ENCODE measurements at regions not wholly inside any gene's neighbourhood (a gene's known extent, or its start where the extent isn't known, plus 50 kb on each side); places are given as distances from the start of the nearest gene placed in this dataset.

DNA sequence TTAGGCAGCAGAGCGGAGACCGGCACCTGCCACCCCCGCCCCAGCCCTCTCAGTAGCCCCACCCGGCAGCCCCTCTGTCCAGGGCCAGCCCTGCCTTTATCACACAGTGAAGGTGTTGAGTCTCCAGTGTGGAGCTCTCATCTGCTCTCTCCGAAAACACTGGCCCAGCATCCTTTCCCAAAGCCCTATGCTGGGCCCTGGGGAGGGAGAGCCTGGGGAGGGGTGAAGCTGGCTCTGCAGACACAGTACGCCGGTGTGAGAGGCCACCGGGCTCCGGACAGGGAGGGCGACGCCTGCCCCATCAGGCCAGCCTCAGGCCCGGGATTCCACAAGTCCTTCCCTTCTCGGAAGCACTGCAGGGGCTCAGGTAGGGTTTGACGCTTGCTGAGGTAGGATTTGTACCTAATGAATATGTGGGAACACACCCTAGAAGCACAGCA, 186.9 kb downstream of the ERMARD start:
- H3K4me1 ChIP-seq (ENCODE audit: insufficient read depth, low read length) = no peaks in the 10 kb centered on the region
- no peak overlapping the region for H3K4me3 Mint-ChIP-seq
- CTCF ChIA-PET = interaction anchor here (0.6 kb wide), 1 partner anchor 106 kb away, joined by 3 read pairs; no protein-coding TSS in a partner anchor
- H3K36me3 ChIP-seq (ENCODE audit: insufficient read depth, low read length) = no peaks in the 10 kb centered on the region
- POLR2A ChIA-PET = no interaction called here
- peaks cover 6 to 34% of the 10 kb centered on the region in 2 donors for H3K27me3 Mint-ChIP-seq
- H3K9me3 Mint-ChIP-seq = peaks cover 0 to 2% (median 0%) of the 10 kb centered on the region in 5 donors
- H3K27ac Mint-ChIP-seq = no peak overlapping the region
- H3K4me1 Mint-ChIP-seq = no peaks in the 10 kb centered on the region
- DNase-seq = no peak
- H3K4me3 ChIP-seq (ENCODE audit: low read length) = no peak overlapping the region
- H3K27me3 ChIP-seq (ENCODE audit: insufficient read depth, low read length, poor library complexity, severe bottlenecking) = no peaks in the 10 kb centered on the region
- peaks cover 0 to under 1% (median 0%) of the 10 kb centered on the region in 3 donors for H3K36me3 Mint-ChIP-seq
- no peaks in the 10 kb centered on the region for H3K9me3 ChIP-seq (ENCODE audit: low read length)
- no peak overlapping the region for H3K27ac ChIP-seq (ENCODE audit: low read depth, low read length)

DNA sequence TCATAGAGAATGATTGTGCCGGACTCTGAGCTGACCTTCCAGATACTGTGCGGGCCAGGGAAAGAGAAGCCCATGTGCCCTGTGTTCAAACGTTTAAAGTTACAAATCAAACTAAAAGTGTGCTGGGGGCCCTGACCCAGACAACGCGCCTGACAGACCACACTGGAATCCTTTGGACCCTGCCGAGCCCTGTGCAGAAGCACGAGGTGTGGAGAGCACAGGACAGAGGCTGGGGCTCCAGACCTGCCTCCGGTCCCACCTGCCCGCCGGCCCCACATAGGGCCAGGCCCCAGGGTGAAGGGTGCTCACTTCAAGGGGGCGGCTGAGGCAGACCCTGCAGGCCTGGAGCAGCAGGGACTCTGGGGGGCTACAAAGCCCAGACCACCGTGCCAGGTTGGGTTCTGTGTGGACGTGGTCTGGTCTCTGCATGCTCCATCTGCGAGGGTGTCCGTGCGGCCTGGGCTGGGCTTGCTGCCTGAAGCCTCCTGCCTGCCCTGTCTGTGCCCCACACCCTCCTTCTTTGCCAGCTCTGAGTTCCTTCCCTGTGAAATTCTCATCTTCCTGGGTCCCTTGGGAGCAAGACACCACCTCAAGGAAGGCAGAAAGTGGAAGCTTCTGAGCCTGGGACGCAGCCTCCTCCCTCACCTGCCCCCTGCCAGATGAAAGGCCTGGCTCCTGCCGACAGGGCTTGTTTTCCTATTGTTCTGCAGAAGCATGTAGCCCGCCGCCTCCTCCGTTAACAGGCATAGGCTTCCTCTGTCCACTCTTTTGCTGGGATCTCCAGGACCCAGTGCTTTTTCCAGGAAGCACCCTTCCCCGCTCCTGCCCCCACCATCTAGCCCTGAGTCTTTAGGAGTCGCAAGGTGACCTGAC, 186.2 kb downstream of the ERMARD start:
- Histone ChIP-seq H3K9me3 (ENCODE audit: low read length) (no peaks in the 10 kb centered on the region), H3K4me3 (ENCODE audit: low read length) (no peak overlapping the region), H3K36me3 (ENCODE audit: insufficient read depth, low read length) (no peaks in the 10 kb centered on the region), H3K4me1 (ENCODE audit: insufficient read depth, low read length) (no peaks in the 10 kb centered on the region), H3K27me3 (ENCODE audit: insufficient read depth, low read length, poor library complexity, severe bottlenecking) (no peaks in the 10 kb centered on the region), H3K27ac (ENCODE audit: low read depth, low read length) (no peak overlapping the region)
- POLR2A ChIA-PET = no interaction called here
- CTCF ChIA-PET = no interaction called here
- H3K9me3 Mint-ChIP-seq = no peaks in the 10 kb centered on the region
- no peak overlapping the region for H3K27ac Mint-ChIP-seq
- peaks cover 6 to 34% of the 10 kb centered on the region in 2 donors for H3K27me3 Mint-ChIP-seq
- peak overlapping the region in 1 of 7 donors; percentile 18 for H3K4me3 Mint-ChIP-seq
- H3K4me1 Mint-ChIP-seq = no peaks in the 10 kb centered on the region
- H3K36me3 Mint-ChIP-seq = no peaks in the 10 kb centered on the region
- DNase-seq = no peak

DNA sequence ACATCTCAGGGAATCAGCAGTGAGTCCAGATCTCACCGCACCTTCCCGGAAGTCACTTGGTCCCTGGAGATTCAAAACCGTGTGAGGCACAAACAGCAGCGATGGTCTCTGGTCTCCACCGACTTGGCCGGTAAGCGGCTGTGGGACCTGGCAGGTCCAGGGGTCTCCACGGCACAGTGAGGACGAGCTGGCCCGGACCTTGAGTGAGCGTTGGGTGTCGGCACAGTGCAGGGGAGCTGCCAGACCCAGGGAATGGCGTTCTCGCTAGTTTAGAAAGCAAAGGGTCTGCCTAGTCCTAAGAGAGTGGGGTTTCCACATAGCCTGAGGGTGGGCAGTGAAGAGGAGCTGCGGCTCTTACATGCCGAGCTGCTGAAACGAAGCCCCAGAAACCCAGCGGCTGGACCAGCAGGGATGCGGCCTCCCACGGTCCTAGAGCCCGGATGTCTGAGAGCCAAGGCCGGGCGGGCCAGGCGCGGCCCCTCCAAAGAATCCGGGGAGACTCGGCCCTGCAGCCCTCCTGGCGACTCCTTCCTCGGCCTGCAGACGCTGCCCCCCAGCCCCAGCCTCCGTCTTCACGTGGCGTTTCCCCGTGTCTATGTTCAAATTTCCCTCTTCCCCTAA, 185.0 kb downstream of the ERMARD start:
- Mint-ChIP-seq H3K4me3 (no peak overlapping the region), H3K9me3 (no peaks in the 10 kb centered on the region), H3K4me1 (no peaks in the 10 kb centered on the region), H3K27ac (peak overlapping the region in 1 of 8 donors; percentile 79), H3K27me3 (peaks cover 7 to 34% of the 10 kb centered on the region in 2 donors), H3K36me3 (no peaks in the 10 kb centered on the region)
- DNase-seq = no peak
- no peak overlapping the region for H3K27ac ChIP-seq (ENCODE audit: low read depth, low read length)
- no peaks in the 10 kb centered on the region for H3K9me3 ChIP-seq (ENCODE audit: low read length)
- CTCF ChIA-PET = no interaction called here
- H3K27me3 ChIP-seq (ENCODE audit: insufficient read depth, low read length, poor library complexity, severe bottlenecking) = no peaks in the 10 kb centered on the region
- no peak overlapping the region for H3K4me3 ChIP-seq (ENCODE audit: low read length)
- POLR2A ChIA-PET = no interaction called here
- H3K4me1 ChIP-seq (ENCODE audit: insufficient read depth, low read length) = no peaks in the 10 kb centered on the region
- H3K36me3 ChIP-seq (ENCODE audit: insufficient read depth, low read length) = no peaks in the 10 kb centered on the region

DNA sequence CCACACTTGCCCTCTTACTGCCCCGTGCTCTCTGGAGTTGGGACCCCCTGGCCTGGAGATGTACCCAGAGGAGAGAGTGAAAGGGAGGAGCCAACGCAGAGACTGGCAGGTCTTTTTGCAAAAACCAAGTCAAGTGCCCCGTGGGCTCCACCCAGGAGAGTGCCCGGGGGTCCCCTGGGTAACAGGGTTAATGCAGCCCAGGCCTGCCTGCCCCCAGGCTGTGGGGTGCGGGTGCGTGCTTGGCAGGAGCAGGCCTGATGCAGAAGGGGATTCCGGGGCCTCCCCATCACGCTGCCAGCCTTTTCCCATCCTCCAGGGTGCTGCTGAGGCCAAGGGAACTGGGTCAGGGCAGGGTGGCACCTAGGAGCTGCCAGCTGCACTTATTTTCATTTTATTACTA, 184.4 kb downstream of the ERMARD start:
- H3K27ac ChIP-seq (ENCODE audit: low read depth, low read length) = no peak overlapping the region
- Mint-ChIP-seq H3K27me3 (peaks cover 8 to 30% of the 10 kb centered on the region in 2 donors), H3K27ac (no peak overlapping the region), H3K4me3 (no peak overlapping the region), H3K9me3 (no peaks in the 10 kb centered on the region), H3K36me3 (no peaks in the 10 kb centered on the region), H3K4me1 (no peaks in the 10 kb centered on the region)
- no peak overlapping the region for H3K4me3 ChIP-seq (ENCODE audit: low read length)
- H3K4me1 ChIP-seq (ENCODE audit: insufficient read depth, low read length) = no peaks in the 10 kb centered on the region
- ChIA-PET POLR2A (no interaction called here), CTCF (no interaction called here)
- H3K9me3 ChIP-seq (ENCODE audit: low read length) = no peaks in the 10 kb centered on the region
- no peaks in the 10 kb centered on the region for H3K27me3 ChIP-seq (ENCODE audit: insufficient read depth, low read length, poor library complexity, severe bottlenecking)
- DNase-seq = no peak
- H3K36me3 ChIP-seq (ENCODE audit: insufficient read depth, low read length) = no peaks in the 10 kb centered on the region

DNA sequence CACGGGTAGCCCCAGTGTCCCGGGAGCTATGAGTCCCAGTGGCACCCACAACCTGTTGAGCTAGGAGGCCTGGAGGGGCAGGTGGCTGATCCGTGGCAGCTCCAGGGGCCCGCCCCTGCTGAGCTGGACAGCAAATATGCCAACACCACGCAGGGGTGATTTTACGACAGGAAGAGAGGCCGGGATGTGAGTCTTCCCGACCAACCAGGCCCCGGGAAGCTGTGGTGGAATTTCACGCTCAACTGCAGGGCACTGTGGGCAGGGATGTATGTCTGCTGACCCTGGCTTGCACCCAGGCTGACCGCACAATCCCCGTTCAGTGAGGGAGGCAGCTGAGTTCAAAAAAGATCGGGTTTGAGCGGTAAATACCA, 183.9 kb downstream of the ERMARD start:
- no peak overlapping the region for H3K27ac Mint-ChIP-seq
- H3K4me1 Mint-ChIP-seq = no peaks in the 10 kb centered on the region
- CTCF ChIA-PET = no interaction called here

DNA sequence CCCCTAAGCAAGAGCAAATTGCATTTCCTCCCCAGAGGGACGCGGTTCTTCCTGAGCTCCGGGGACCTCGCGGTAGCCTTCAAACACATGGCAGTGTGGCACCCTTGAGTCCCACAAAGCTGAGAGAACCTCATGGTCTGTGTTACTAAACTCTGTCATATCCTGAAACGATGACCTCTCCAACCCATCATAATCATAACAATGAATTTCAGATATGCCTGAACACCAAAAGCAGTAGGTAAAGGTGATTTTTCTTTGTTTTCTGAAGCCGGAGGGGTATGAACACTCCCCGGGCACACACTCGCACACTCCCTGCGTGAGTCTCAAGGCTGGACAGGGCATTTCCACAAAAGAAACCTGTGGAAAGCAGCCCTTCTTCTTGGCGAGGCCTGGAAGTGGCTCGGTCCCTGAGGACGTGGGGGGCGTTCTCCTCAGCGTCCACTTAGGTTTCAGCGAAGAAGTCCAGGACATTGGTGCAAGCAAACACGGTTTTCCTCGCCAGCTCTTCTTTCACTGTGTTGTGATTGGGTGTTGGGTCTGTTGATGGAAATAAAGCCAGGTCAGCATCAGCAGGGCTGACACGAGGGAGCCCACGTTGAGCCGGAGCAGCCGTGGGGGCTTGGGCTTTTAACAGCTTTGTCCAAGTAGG, 183.4 kb downstream of the ERMARD start:
- Mint-ChIP-seq H3K4me3 (no peak overlapping the region), H3K4me1 (no peaks in the 10 kb centered on the region), H3K27me3 (peaks cover 8 to 30% of the 10 kb centered on the region in 2 donors), H3K27ac (no peak overlapping the region), H3K9me3 (no peaks in the 10 kb centered on the region), H3K36me3 (no peaks in the 10 kb centered on the region)
- no peak for DNase-seq
- H3K27me3 ChIP-seq (ENCODE audit: insufficient read depth, low read length, poor library complexity, severe bottlenecking) = no peaks in the 10 kb centered on the region
- H3K4me3 ChIP-seq (ENCODE audit: low read length) = no peak overlapping the region
- ChIA-PET CTCF (no interaction called here), POLR2A (no interaction called here)
- H3K9me3 ChIP-seq (ENCODE audit: low read length) = no peaks in the 10 kb centered on the region
- H3K27ac ChIP-seq (ENCODE audit: low read depth, low read length) = no peak overlapping the region
- no peaks in the 10 kb centered on the region for H3K36me3 ChIP-seq (ENCODE audit: insufficient read depth, low read length)
- H3K4me1 ChIP-seq (ENCODE audit: insufficient read depth, low read length) = no peaks in the 10 kb centered on the region

More for the DNA sequence above, 183.9 kb downstream of the ERMARD start:
- no peaks in the 10 kb centered on the region for H3K27me3 ChIP-seq (ENCODE audit: insufficient read depth, low read length, poor library complexity, severe bottlenecking)
- Mint-ChIP-seq H3K36me3 (no peaks in the 10 kb centered on the region), H3K9me3 (no peaks in the 10 kb centered on the region), H3K27me3 (peaks cover 8 to 30% of the 10 kb centered on the region in 2 donors), H3K4me3 (no peak overlapping the region)
- DNase-seq = no peak
- H3K27ac ChIP-seq (ENCODE audit: low read depth, low read length) = no peak overlapping the region
- POLR2A ChIA-PET = no interaction called here
- no peak overlapping the region for H3K4me3 ChIP-seq (ENCODE audit: low read length)
- H3K4me1 ChIP-seq (ENCODE audit: insufficient read depth, low read length) = no peaks in the 10 kb centered on the region
- H3K36me3 ChIP-seq (ENCODE audit: insufficient read depth, low read length) = no peaks in the 10 kb centered on the region
- no peaks in the 10 kb centered on the region for H3K9me3 ChIP-seq (ENCODE audit: low read length)

DNA sequence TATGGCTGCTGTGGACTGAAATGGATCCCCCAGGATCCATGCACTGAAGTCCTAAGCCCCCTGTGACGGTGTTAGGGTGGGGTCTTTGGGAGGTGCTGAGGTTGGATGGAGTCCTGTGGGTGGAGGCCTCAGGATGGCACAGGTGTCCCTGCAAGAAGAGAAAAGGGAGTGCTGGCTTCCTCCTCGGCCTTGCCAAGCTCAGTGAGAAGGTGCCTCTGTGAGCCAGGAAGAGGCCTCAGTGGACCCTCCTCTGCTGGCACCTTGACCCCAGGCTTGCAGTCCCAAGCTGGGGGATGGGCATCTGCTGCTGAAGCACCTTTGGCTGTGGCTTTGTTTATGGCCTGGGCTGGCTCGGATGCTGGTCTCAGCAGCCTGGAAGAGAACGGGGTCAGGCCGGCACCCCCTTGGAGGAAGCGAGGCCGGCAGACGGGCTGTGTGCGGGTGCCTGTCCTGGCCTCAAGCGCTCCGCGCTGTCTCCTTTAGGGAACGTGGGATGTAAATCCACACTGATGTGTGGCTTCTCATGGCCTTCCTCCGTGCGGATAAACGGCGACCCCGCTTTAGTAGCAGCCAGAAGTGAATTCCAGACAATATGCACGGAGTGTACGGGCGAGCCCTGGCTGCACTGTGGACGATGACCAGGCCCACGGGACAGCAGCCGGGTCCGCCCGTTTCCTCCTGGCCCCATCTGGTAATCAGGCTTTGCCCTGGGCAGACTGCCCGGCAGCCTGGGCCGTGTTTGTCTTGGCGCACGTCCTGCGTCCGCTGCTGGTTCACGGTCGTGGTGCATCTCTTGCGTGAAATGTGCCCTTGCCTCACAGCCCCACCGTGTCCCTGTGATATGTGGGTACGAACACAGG, 182.6 kb downstream of the ERMARD start:
- no peak overlapping the region for H3K4me3 ChIP-seq (ENCODE audit: low read length)
- H3K27ac ChIP-seq (ENCODE audit: low read depth, low read length) = no peak overlapping the region
- H3K9me3 ChIP-seq (ENCODE audit: low read length) = no peaks in the 10 kb centered on the region
- H3K36me3 ChIP-seq (ENCODE audit: insufficient read depth, low read length) = no peaks in the 10 kb centered on the region
- ChIA-PET CTCF (interaction anchor here (3.0 kb wide), 1 partner anchor 102 kb away, joined by 9 read pairs; no protein-coding TSS in a partner anchor), POLR2A (no interaction called here)
- Mint-ChIP-seq H3K27ac (no peak overlapping the region), H3K4me3 (no peak overlapping the region), H3K27me3 (peaks cover 9 to 27% of the 10 kb centered on the region in 2 donors), H3K36me3 (no peaks in the 10 kb centered on the region), H3K4me1 (no peaks in the 10 kb centered on the region), H3K9me3 (no peaks in the 10 kb centered on the region)
- no peaks in the 10 kb centered on the region for H3K27me3 ChIP-seq (ENCODE audit: insufficient read depth, low read length, poor library complexity, severe bottlenecking)
- DNase-seq = no peak
- H3K4me1 ChIP-seq (ENCODE audit: insufficient read depth, low read length) = no peaks in the 10 kb centered on the region

Data from CD8-positive, alpha-beta memory T cell (primary cell).